ENCODE measurements at regions not wholly inside any gene's neighbourhood (a gene's known extent, or its start where the extent isn't known, plus 50 kb on each side); places are given as distances from the start of the nearest gene placed in this dataset.

- Histone ChIP-seq H3K27ac (ENCODE audit: low read depth, low read length) (no peak overlapping the region), H4K20me1 (ENCODE audit: control insufficient read depth, insufficient read depth, low read depth, low read length) (no peaks in the 10 kb centered on the region), H3K4me2 (ENCODE audit: low read length) (no peak overlapping the region), H3K9me3 (ENCODE audit: control insufficient read depth, insufficient read depth, low read length) (peaks cover 3% of the 10 kb centered on the region; the same call in 1 of the 2 replicates), H3K4me1 (ENCODE audit: control insufficient read depth, low read length) (peaks cover 36% of the 10 kb centered on the region), H3K79me2 (ENCODE audit: control insufficient read depth, low read length) (no peaks in the 10 kb centered on the region), H3K4me3 (ENCODE audit: low read length) (no peak overlapping the region), H3K9me2 (replicated peaks; ENCODE audit: control insufficient read depth, low read length) (no peaks in the 10 kb centered on the region), H3K27me3 (ENCODE audit: control insufficient read depth, low read length) (no peaks in the 10 kb centered on the region), H3K36me3 (ENCODE audit: control insufficient read depth, low read length) (no peaks in the 10 kb centered on the region), H3F3A (ENCODE audit: control insufficient read depth, insufficient read depth) (0 out of 2 replicates have a peak, but pooled peaks cover 3% of the 10 kb centered on the region)
- TF ChIP-seq, protein P1, sequence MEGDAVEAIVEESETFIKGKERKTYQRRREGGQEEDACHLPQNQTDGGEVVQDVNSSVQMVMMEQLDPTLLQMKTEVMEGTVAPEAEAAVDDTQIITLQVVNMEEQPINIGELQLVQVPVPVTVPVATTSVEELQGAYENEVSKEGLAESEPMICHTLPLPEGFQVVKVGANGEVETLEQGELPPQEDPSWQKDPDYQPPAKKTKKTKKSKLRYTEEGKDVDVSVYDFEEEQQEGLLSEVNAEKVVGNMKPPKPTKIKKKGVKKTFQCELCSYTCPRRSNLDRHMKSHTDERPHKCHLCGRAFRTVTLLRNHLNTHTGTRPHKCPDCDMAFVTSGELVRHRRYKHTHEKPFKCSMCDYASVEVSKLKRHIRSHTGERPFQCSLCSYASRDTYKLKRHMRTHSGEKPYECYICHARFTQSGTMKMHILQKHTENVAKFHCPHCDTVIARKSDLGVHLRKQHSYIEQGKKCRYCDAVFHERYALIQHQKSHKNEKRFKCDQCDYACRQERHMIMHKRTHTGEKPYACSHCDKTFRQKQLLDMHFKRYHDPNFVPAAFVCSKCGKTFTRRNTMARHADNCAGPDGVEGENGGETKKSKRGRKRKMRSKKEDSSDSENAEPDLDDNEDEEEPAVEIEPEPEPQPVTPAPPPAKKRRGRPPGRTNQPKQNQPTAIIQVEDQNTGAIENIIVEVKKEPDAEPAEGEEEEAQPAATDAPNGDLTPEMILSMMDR (IDR thresholded peaks at IDR 0.05; ENCODE audit: low read depth, low read length, poor library complexity, severe bottlenecking), result no peak
- no peak for TF ChIP-seq EZH2phosphoT487 (IDR thresholded peaks at IDR 0.05; ENCODE audit: borderline replicate concordance, low read length)
Measured at GRCh38 chr6:11449408-11449807, 88.1 kb upstream of the TMEM170B start.

GRCh38 chr6:11448038-11448437 is 89.5 kb upstream of the TMEM170B start:
- no peak overlapping the region for H3K4me3 ChIP-seq (ENCODE audit: low read length)
- H3K4me1 ChIP-seq (ENCODE audit: control insufficient read depth, low read length), result peaks cover 38% of the 10 kb centered on the region
- no peaks in the 10 kb centered on the region for H3K9me2 ChIP-seq (replicated peaks; ENCODE audit: control insufficient read depth, low read length)
- H4K20me1 ChIP-seq (ENCODE audit: control insufficient read depth, insufficient read depth, low read depth, low read length), result no peaks in the 10 kb centered on the region
- no peak overlapping the region for H3K4me2 ChIP-seq (ENCODE audit: low read length)
- TF ChIP-seq, protein P1 (IDR thresholded peaks at IDR 0.05; ENCODE audit: low read depth, low read length, poor library complexity, severe bottlenecking), result no peak
- no peak for TF ChIP-seq EZH2phosphoT487 (IDR thresholded peaks at IDR 0.05; ENCODE audit: borderline replicate concordance, low read length)
- H3K36me3 ChIP-seq (ENCODE audit: control insufficient read depth, low read length), result no peaks in the 10 kb centered on the region
- H3F3A ChIP-seq (ENCODE audit: control insufficient read depth, insufficient read depth), result 0 out of 2 replicates have a peak, but pooled peaks cover 3% of the 10 kb centered on the region
- H3K9me3 ChIP-seq (ENCODE audit: control insufficient read depth, insufficient read depth, low read length), result peaks cover 3% of the 10 kb centered on the region; the same call in 1 of the 2 replicates
- no peaks in the 10 kb centered on the region for H3K79me2 ChIP-seq (ENCODE audit: control insufficient read depth, low read length)
- H3K27ac ChIP-seq (ENCODE audit: low read depth, low read length), result no peak overlapping the region
- H3K27me3 ChIP-seq (ENCODE audit: control insufficient read depth, low read length), result no peaks in the 10 kb centered on the region

DNA sequence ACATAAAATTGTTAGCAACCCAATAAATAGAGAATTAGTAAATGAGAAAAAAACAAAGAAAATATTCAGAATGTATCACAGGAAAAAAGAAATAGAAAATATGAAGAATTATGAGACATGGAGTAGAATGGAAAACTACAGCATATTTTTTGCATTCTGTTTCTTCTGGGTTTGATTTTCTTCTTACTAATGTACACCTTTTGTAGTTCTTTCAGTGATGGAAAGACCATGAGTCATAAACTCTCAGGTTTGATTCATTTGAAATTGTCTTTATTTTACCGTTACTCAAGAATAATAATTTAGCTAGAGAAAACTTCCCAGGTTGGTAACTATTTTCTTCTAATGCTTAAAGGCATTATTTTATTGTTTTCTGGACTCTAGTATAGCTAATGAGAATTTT is 90.3 kb upstream of the TMEM170B start:
- Histone ChIP-seq H3K79me2 (ENCODE audit: control insufficient read depth, low read length) (no peaks in the 10 kb centered on the region), H3K27me3 (ENCODE audit: control insufficient read depth, low read length) (no peaks in the 10 kb centered on the region), H3K9me2 (replicated peaks; ENCODE audit: control insufficient read depth, low read length) (no peaks in the 10 kb centered on the region), H3K36me3 (ENCODE audit: control insufficient read depth, low read length) (no peaks in the 10 kb centered on the region), H3K4me2 (ENCODE audit: low read length) (no peak overlapping the region), H3K27ac (ENCODE audit: low read depth, low read length) (no peak overlapping the region), H3K4me3 (ENCODE audit: low read length) (no peak overlapping the region), H3K9me3 (ENCODE audit: control insufficient read depth, insufficient read depth, low read length) (peaks cover 3% of the 10 kb centered on the region; the same call in 1 of the 2 replicates), H4K20me1 (ENCODE audit: control insufficient read depth, insufficient read depth, low read depth, low read length) (no peaks in the 10 kb centered on the region), H3K4me1 (ENCODE audit: control insufficient read depth, low read length) (peaks cover 38% of the 10 kb centered on the region), H3F3A (ENCODE audit: control insufficient read depth, insufficient read depth) (0 out of 2 replicates have a peak, but pooled peaks cover 3% of the 10 kb centered on the region)
- no peak for TF ChIP-seq EZH2phosphoT487 (IDR thresholded peaks at IDR 0.05; ENCODE audit: borderline replicate concordance, low read length)
- TF ChIP-seq, protein P1 (IDR thresholded peaks at IDR 0.05; ENCODE audit: low read depth, low read length, poor library complexity, severe bottlenecking), result no peak
